ENCODE measurements at regions not wholly inside any gene's neighbourhood (a gene's known extent, or its start where the extent isn't known, plus 50 kb on each side); places are given as distances from the start of the nearest gene placed in this dataset.

DNA sequence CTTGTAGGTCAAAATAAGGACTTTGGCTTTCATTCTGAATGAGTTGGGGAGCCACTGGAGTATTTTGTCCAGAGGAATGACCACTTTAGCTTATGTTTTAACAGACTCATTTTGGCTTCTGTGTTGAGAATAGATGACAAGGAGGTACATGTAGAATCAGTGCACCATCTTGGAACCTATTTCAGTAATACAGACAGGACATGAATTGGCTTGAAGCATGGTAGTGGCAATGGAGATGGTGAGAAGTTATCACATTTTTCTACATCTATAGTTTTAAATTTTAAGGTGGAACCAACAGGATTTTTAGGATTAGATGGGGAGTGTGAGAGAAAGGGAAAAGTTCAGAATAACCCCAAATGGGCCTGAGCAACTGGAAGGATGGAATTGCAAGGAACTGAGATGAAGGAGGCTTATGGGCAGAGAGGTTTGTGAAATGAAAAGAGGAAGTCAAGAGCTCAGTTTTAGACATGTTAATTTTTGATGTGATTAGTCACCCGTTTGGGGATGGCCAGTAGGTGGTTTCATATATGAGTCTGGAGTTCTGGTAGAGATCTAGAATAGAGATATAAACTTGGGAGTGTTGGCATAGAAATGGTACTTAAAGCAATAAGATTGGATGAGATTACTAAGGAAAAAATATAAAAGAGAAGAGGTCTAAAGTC, 89.2 kb upstream of the JAZF1 start:
- no peak for ATAC-seq
- Histone ChIP-seq H3K36me3 (no peaks in the 10 kb centered on the region), H3K9me3 (no peaks in the 10 kb centered on the region), H3K4me1 (peaks cover 0 to 3% (median 0%) of the 10 kb centered on the region in 4 donors), H3K27me3 (no peaks in the 10 kb centered on the region), H3K27ac (no peak overlapping the region), H3K4me3 (no peak overlapping the region)
- TF ChIP-seq, protein P1, sequence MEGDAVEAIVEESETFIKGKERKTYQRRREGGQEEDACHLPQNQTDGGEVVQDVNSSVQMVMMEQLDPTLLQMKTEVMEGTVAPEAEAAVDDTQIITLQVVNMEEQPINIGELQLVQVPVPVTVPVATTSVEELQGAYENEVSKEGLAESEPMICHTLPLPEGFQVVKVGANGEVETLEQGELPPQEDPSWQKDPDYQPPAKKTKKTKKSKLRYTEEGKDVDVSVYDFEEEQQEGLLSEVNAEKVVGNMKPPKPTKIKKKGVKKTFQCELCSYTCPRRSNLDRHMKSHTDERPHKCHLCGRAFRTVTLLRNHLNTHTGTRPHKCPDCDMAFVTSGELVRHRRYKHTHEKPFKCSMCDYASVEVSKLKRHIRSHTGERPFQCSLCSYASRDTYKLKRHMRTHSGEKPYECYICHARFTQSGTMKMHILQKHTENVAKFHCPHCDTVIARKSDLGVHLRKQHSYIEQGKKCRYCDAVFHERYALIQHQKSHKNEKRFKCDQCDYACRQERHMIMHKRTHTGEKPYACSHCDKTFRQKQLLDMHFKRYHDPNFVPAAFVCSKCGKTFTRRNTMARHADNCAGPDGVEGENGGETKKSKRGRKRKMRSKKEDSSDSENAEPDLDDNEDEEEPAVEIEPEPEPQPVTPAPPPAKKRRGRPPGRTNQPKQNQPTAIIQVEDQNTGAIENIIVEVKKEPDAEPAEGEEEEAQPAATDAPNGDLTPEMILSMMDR (IDR thresholded peaks at IDR 0.05) = no peak
- TF ChIP-seq POLR2A (IDR thresholded peaks at IDR 0.05) = no peak
- intact Hi-C loops (cut with DNase I) = no loop called here
- WGBS (ENCODE audit: insufficient coverage, low coverage, low lambda C conversion rate, missing lambda C conversion rate) = 41% methylated on average over 1 of the region's 1 CpG
- no peak for DNase-seq

- no peak for DNase-seq
- no peak for ATAC-seq
- Histone ChIP-seq H3K4me3 (no peak overlapping the region), H3K9me3 (no peaks in the 10 kb centered on the region), H3K27me3 (no peaks in the 10 kb centered on the region), H3K4me1 (peaks cover 0 to 3% (median 0%) of the 10 kb centered on the region in 4 donors), H3K27ac (no peak overlapping the region), H3K36me3 (no peaks in the 10 kb centered on the region)
- TF ChIP-seq POLR2A (IDR thresholded peaks at IDR 0.05) = no peak
- TF ChIP-seq, protein P1 (IDR thresholded peaks at IDR 0.05) = no peak
- WGBS (ENCODE audit: insufficient coverage, low coverage, low lambda C conversion rate, missing lambda C conversion rate) = 89% methylated on average over 10 of the region's 11 CpGs
- intact Hi-C loops (cut with DNase I) = no loop called here
Measured at GRCh38 chr7:28270536-28270935, 89.9 kb upstream of the JAZF1 start.

- intact Hi-C loops (cut with DNase I) = no loop called here
- TF ChIP-seq, protein P1 (IDR thresholded peaks at IDR 0.05) = peak; percentile 47 to 70 (median 69)
- no peak for TF ChIP-seq POLR2A (IDR thresholded peaks at IDR 0.05)
- H3K36me3 ChIP-seq = no peaks in the 10 kb centered on the region
- peak; percentile 88 to 94 (median 90) for ATAC-seq
- no peak overlapping the region for H3K27ac ChIP-seq
- WGBS (ENCODE audit: insufficient coverage, low coverage, low lambda C conversion rate, missing lambda C conversion rate) = 7% methylated on average over 9 of the region's 9 CpGs
- peak; percentile 55 to 62 (median 55) for DNase-seq
- H3K9me3 ChIP-seq = no peaks in the 10 kb centered on the region
- no peak overlapping the region for H3K4me3 ChIP-seq
- H3K4me1 ChIP-seq = peaks cover 0 to 3% (median 0%) of the 10 kb centered on the region in 4 donors
- H3K27me3 ChIP-seq = peaks cover 0 to 3% of the 10 kb centered on the region in 2 donors
Measured at GRCh38 chr7:28272461-28272877, 91.9 kb upstream of the JAZF1 start.

DNA sequence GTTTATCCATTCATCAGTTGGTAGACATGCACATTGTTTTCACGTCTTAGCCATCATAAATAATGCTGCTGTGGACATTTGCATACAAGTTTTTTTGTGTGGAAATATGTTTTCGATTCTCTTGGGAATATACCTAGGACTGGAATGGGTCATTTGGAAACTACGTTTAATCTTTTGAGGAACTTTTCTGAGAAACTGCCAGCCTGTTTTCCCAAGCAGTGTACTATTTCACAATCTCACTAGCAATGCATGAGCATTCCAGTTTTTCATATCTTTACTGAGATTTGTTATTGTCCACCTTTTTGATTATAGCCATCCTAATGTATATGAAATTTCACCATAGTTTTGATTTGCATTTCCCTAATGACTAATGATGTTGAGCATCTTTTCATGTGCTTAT, 95.7 kb upstream of the JAZF1 start:
- intact Hi-C loops (cut with DNase I) = no loop called here
- TF ChIP-seq, protein P1 (IDR thresholded peaks at IDR 0.05) = no peak
- no peaks in the 10 kb centered on the region for H3K9me3 ChIP-seq
- H3K4me1 ChIP-seq = peaks cover 0 to 3% (median 0%) of the 10 kb centered on the region in 4 donors
- 37% methylated on average over 3 of the region's 3 CpGs for WGBS (ENCODE audit: insufficient coverage, low coverage, low lambda C conversion rate, missing lambda C conversion rate)
- H3K36me3 ChIP-seq = no peaks in the 10 kb centered on the region
- H3K4me3 ChIP-seq = no peak overlapping the region
- H3K27me3 ChIP-seq = peaks cover 0 to 3% of the 10 kb centered on the region in 2 donors
- DNase-seq = no peak
- ATAC-seq = no peak
- no peak overlapping the region for H3K27ac ChIP-seq

Data from right lobe of liver (tissue), 6 donors.